SW 1271 (cell line): ENCODE measurements at regions not wholly inside any gene's neighbourhood (a gene's known extent, or its start where the extent isn't known, plus 50 kb on each side); places are given as distances from the start of the nearest gene placed in this dataset.

Source experiments
- DNase-seq, 2 experiments: peaks; one replicate each; lab custom pipeline; 2025; lab: John Stamatoyannopoulos, UW

GRCh38 chr3:186487819-186488218, 56.4 kb downstream of the CRYGS start:
- no peak for DNase-seq

DNA sequence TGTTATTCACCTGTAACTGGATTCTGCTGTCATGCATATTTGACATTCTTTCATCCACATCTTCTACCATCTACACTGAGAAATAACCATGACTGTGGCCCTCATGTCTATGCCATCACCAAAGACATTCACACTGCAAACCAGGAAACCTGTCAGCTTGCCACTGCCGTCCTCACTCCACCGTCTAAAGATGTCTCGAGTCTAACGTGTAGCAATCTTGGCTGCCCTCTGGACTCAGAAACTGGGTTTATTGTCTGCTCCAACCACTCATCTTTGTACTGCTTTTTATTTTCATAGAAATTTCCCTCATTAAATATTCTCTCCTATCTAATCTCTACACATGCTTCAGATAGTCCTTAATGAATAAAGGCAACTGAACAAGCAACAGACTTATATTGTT, 57.1 kb downstream of the CRYGS start:
- no peak for DNase-seq

GRCh38 chr3:186483611-186484340, 60.4 kb downstream of the CRYGS start:
- no peak for DNase-seq

GRCh38 chr3:186481526-186481925, 62.7 kb downstream of the CRYGS start:
- DNase-seq = no peak

DNA sequence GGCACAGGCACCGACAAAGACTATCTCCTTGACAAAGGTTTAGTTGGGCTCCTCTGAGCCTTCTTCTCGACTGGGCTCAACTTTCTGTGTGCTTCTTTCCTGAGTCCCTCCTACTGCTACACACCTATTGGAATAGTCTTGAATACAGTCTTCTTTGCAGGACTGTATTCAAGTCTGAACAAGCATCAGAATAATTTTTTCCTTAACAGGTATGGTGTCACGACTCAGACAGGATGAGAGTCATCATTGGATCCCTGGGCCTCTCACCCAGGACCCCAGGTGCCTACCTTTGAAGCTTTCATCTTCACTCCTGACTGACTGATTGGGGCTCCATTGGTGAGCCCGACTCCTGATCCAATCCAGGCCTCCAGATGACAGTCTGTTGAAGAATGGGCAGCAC, 66.3 kb downstream of the CRYGS start:
- no peak for DNase-seq

- no peak for DNase-seq
Observed at GRCh38 chr3:186477033-186477432, 67.1 kb downstream of the CRYGS start.

DNA sequence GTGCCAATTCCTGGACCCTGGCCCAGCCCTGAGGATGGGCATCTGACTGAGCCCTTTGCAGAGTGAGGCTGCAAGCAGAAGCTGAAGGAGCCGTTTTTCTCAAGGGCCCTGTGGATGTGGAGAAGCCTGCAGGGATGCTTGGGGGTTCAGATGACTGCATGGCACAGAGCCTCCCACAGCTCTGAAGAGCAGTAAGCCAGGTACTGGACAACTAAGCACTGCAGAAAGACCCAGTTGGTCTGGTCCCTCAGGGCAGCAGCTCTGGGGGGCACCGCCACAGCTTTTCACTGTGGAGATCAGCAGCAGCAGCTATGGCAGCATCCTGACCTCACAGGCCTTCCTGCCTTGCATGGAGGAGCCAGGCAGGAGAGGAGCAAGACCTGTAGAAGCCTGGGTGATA, 67.6 kb downstream of the CRYGS start:
- no peak for DNase-seq

GRCh38 chr3:186476044-186476468, 68.1 kb downstream of the CRYGS start:
- no peak for DNase-seq

DNA sequence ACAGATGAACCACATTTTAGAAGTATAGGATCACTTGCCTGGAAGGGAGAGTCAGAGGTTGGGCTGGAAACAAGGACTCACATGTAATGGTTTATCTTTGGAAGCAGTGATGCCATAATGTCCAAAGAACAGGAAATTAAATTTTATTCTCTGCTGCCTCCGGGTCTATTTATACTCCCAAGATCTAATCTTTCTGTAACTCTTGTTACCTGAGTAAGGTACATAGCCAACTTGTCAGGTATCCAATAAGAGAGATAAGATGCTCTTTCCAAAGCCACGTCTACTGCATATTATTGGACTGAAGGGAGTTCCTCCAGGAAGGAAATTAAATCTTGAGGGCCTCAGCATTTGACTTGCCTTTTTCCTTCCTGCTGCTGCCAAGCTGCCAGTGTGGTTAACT, 71.0 kb downstream of the CRYGS start:
- DNase-seq = no peak

GRCh38 chr3:186472456-186473008, 71.6 kb downstream of the CRYGS start:
- DNase-seq = no peak

DNA sequence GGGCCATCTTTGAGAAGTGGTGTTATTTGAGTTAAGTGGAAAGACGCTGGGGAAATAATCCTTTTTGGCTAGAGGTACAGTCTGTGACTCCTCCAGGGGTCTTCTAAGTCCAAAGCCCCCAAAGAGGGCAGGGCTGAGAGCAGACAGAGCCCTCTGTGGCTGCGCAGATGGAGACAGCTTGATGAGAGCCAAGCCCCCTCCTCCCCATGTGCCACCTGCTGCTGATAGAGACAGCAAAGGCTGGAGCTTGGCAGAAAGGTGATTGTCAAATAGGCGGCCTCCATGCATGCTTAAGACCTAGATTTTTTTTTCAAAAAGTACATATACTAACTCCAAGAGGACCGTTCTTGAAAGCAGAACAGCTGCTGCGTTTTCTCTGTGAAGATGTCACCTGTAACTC, 72.4 kb downstream of the CRYGS start:
- DNase-seq = no peak

GRCh38 chr3:186469525-186469924, 74.7 kb downstream of the CRYGS start:
- no peak for DNase-seq

DNA sequence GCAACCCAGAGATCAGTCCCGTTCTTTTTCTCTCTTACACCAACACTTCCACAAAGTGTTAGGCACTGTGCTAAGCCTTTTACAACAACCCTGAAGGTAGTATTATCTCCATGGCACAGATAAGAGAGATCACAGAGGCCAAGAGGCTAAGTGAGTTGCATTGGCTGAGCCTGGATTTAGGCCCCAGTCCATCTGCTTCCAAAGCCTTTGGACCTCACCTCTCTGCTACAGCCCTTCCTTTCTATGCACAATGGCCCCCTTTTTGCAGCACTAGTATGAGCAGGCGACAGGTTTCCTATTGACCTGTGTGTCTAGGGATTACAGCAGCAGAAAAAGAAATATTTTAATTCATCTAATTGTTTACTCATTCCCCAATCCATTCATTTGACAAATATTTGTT, 76.2 kb downstream of the CRYGS start:
- DNase-seq = no peak

- no peak for DNase-seq
Observed at GRCh38 chr3:186466391-186466974, 77.7 kb downstream of the CRYGS start.

DNA sequence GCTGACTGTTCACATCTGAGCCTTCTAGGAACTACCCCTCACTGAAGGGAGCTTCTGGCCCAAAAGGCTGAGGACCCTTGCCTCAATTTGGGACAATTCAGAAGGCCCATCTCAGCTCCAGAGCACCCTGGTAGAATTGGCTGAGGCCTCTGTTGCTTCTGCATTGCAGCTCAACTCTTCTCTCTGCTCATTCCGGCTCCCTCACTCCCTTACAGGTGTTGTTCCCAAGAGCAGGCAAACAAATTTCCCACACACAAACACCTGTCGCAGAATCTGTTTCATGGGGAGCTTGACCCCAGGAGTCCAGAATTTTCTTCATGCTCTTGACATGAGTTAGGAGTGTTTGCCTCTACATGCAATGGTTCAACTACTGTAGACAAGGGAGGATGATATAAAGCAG, 78.7 kb downstream of the CRYGS start:
- DNase-seq = no peak

DNA sequence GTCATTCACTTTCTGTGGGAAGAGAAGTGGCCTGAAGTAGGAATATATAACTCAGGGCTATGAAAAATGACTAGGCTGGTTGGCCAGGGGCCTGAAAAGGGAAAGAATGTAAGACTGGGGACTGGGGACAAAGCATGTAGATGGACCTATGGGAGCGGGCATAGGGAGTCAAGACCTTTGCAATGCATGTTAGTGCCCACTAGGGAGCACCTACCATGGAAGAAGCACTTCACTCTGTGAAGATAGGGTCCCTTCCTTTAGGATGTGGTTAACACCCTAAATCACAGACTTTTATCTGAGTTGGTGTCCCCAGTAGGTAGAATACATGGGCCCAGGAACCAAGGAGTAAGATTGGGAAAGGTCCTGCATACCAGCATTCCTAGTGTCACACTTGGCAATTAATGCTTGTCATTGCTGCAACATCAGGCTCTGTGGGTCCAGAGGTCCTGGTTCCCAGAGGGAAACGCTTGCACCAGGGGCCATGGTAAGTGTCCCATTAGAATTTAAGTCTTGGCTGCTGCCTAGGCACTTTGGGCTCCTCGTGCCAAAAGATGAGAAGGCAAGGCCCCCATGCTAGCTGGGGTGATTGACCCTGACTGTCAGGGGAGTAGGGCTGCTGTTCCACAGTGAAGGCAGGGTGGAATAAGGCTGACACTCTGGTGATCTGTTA, 79.6 kb downstream of the CRYGS start:
- no peak for DNase-seq

- DNase-seq = no peak
Observed at GRCh38 chr3:186461141-186461540, 83.0 kb downstream of the CRYGS start.

GRCh38 chr3:186459108-186459467, 85.1 kb downstream of the CRYGS start:
- no peak for DNase-seq

GRCh38 chr3:186458306-186459107, 85.7 kb downstream of the CRYGS start:
- no peak for DNase-seq

DNA sequence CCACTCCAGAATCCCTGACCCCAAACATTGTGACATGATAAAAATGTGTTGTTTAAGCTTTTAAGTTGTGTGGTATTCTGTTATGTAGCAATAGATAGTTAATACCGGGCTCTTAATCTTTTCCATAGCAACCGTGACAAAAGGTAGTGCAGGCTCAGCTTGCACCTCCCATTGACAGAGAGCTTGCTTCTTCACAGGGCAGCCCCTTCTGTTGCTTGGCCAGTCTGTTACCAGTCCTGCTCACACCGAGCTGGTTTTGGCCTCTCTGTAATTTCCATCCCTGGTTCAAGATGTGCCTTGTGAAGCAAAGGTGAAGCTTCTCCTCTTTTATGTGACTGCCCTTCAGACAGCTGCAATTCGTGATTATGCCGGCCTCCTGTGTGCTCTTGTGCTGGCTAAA, 86.9 kb downstream of the CRYGS start:
- no peak for DNase-seq

GRCh38 chr3:186456731-186457191, 87.4 kb downstream of the CRYGS start:
- DNase-seq = no peak
